ENCODE measurements at regions not wholly inside any gene's neighbourhood (a gene's known extent, or its start where the extent isn't known, plus 50 kb on each side); places are given as distances from the start of the nearest gene placed in this dataset.

GRCh38 chr16:65717846-65718245 is 596.0 kb upstream of the CDH11 start:
- no peak for DNase-seq
- Histone ChIP-seq H3K9me3 (ENCODE audit: control insufficient read depth, insufficient read depth, low read length) (no peaks in the 10 kb centered on the region), H4K91ac (ENCODE audit: insufficient read depth, low read depth, low read length) (no peak overlapping the region), H2AK9ac (replicated peaks; ENCODE audit: low read depth, low read length, poor library complexity) (no peak overlapping the region), H4K8ac (ENCODE audit: low read depth in 2 of 2, low read length in 2 of 2) (no peak overlapping the region), H3K14ac (replicated peaks; ENCODE audit: low read depth, low read length) (no peak overlapping the region), H3K36me3 (ENCODE audit: control insufficient read depth, insufficient read depth, low read length) (no peaks in the 10 kb centered on the region), H3K27me3 (ENCODE audit: control insufficient read depth, insufficient read depth, low read length) (peaks cover 32% of the 10 kb centered on the region), H3K4me2 (ENCODE audit: low read depth, low read length) (no peak overlapping the region), H2AFZ (replicated peaks; ENCODE audit: low read length, poor library complexity) (no peak overlapping the region), H3K9ac (ENCODE audit: low read depth, low read length) (no peak overlapping the region), H2BK120ac (ENCODE audit: low read depth, low read length) (no peak overlapping the region), H2BK15ac (ENCODE audit: low read depth, low read length) (no peak overlapping the region), H2BK20ac (ENCODE audit: low read depth, low read length) (no peak overlapping the region), H2BK5ac (ENCODE audit: low read depth, low read length, poor library complexity, severe bottlenecking) (no peak overlapping the region), H3K9me1 (ENCODE audit: insufficient read depth, low read length) (no peaks in the 10 kb centered on the region), H3K23ac (ENCODE audit: low read depth, low read length) (no peak overlapping the region), H2AK5ac (ENCODE audit: low read depth, low read length) (no peak overlapping the region), H3K79me1 (ENCODE audit: low read depth in 1 of 2, low read length in 2 of 2) (no peaks in the 10 kb centered on the region), H4K20me1 (ENCODE audit: insufficient read depth, low read length) (no peaks in the 10 kb centered on the region), H3K27ac (ENCODE audit: insufficient read depth, low read length) (no peak overlapping the region), H3K4ac (ENCODE audit: low read depth, low read length) (no peak overlapping the region), H3K4me1 (ENCODE audit: control insufficient read depth, insufficient read depth, low read length) (no peaks in the 10 kb centered on the region; the same call in 1 of the 2 replicates), H3K56ac (ENCODE audit: extremely low read depth, insufficient read depth, low read length) (no peak overlapping the region), H4K5ac (ENCODE audit: low read depth, low read length) (no peak overlapping the region), H3K18ac (ENCODE audit: low read depth, low read length) (no peak overlapping the region), H3K4me3 (ENCODE audit: insufficient read depth, low read depth, low read length) (no peak overlapping the region)
- WGBS, 2 experiments (ENCODE audit: extremely low coverage in 2 of 2, insufficient read length in 1 of 2): no CpG with 5 or more reads among the region's 3 CpGs
- in situ Hi-C loops (cut with MboI; ENCODE audit: low sequenced_read_pairs) (no loop called here), intact Hi-C loops (cut with micrococcal nuclease) (no loop called here), dilution Hi-C loops (cut with HindIII; ENCODE audit: low sequenced_read_pairs, unreplicated experiment) (no loop called here)
- CTCF ChIA-PET: no interaction called here
- no TSS peak for BruUV-seq (replicated peaks)
- no peak for ATAC-seq (ENCODE audit: low read depth)
- TF ChIP-seq RFX5 (IDR thresholded peaks at IDR 0.05; ENCODE audit: low read depth, low read length) (no peak), POLR2A (IDR thresholded peaks at IDR 0.05; ENCODE audit: low read depth, low read length) (no peak), SMC3 (IDR thresholded peaks at IDR 0.05; ENCODE audit: low read depth, low read length) (no peak), RAD21 (IDR thresholded peaks at IDR 0.05; ENCODE audit: low read length) (no peak), USF2 (IDR thresholded peaks at IDR 0.05; ENCODE audit: low read depth, low read length) (no peak), MAFK (IDR thresholded peaks at IDR 0.05; ENCODE audit: low read depth, low read length) (no peak), MXI1 (IDR thresholded peaks at IDR 0.05; ENCODE audit: borderline replicate concordance, low read depth, low read length) (no peak), FOS (IDR thresholded peaks at IDR 0.05; ENCODE audit: low read depth, low read length) (no peak), NFE2L2 (IDR thresholded peaks at IDR 0.05; ENCODE audit: low read depth, low read length) (no peak), MAZ (IDR thresholded peaks at IDR 0.05; ENCODE audit: borderline replicate concordance, low read depth, low read length) (no peak)
- TF ChIP-seq, protein P1, sequence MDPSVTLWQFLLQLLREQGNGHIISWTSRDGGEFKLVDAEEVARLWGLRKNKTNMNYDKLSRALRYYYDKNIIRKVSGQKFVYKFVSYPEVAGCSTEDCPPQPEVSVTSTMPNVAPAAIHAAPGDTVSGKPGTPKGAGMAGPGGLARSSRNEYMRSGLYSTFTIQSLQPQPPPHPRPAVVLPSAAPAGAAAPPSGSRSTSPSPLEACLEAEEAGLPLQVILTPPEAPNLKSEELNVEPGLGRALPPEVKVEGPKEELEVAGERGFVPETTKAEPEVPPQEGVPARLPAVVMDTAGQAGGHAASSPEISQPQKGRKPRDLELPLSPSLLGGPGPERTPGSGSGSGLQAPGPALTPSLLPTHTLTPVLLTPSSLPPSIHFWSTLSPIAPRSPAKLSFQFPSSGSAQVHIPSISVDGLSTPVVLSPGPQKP (IDR thresholded peaks at IDR 0.05; ENCODE audit: borderline replicate concordance, low read depth, low read length): no peak
- TF ChIP-seq, protein P2, sequence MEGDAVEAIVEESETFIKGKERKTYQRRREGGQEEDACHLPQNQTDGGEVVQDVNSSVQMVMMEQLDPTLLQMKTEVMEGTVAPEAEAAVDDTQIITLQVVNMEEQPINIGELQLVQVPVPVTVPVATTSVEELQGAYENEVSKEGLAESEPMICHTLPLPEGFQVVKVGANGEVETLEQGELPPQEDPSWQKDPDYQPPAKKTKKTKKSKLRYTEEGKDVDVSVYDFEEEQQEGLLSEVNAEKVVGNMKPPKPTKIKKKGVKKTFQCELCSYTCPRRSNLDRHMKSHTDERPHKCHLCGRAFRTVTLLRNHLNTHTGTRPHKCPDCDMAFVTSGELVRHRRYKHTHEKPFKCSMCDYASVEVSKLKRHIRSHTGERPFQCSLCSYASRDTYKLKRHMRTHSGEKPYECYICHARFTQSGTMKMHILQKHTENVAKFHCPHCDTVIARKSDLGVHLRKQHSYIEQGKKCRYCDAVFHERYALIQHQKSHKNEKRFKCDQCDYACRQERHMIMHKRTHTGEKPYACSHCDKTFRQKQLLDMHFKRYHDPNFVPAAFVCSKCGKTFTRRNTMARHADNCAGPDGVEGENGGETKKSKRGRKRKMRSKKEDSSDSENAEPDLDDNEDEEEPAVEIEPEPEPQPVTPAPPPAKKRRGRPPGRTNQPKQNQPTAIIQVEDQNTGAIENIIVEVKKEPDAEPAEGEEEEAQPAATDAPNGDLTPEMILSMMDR (conservative IDR thresholded peaks at IDR 0.05; ENCODE audit: low read depth, low read length): no peak
- POLR2A ChIA-PET (ENCODE audit: unreplicated experiment): no interaction called here
